Left renal cortex interstitium (tissue), 4 donors: ENCODE measurements at regions not wholly inside any gene's neighbourhood (a gene's known extent, or its start where the extent isn't known, plus 50 kb on each side); places are given as distances from the start of the nearest gene placed in this dataset.

Experiments
- DNase-seq, 4 donors: peaks; one replicate each; pipeline ENCODE4 v3.0.0-alpha.2; 2013; ENCODE audit warnings: low read depth in 4 of 4, low spot score in 2 of 4, missing footprints in 1 of 4

- DNase-seq, result no peak
These were observed 707.0 kb downstream of the EPM2A start for GRCh38 chr6:145028144-145028818.

- DNase-seq, result no peak
These were observed 704.3 kb downstream of the EPM2A start for GRCh38 chr6:145031001-145031400.

DNA sequence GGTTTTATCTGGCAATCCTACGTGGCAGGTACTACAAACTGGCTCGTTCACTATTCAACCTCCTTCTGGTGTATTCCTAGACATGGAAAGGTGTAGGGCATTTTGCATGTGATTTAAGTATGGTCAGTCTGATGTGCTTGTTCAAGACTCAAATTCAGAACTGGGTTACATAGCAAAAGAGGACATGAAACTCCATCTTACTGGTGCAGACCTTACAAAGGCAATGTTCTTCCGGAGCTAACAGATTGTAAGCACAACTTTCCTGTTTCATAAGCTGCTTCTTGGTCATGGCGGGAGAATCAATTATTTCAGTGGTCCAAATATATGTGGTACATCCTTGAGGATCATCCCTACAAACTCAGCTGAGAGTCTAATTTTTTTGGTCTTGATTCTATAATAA is 703.4 kb downstream of the EPM2A start:
- DNase-seq, result no peak

DNA sequence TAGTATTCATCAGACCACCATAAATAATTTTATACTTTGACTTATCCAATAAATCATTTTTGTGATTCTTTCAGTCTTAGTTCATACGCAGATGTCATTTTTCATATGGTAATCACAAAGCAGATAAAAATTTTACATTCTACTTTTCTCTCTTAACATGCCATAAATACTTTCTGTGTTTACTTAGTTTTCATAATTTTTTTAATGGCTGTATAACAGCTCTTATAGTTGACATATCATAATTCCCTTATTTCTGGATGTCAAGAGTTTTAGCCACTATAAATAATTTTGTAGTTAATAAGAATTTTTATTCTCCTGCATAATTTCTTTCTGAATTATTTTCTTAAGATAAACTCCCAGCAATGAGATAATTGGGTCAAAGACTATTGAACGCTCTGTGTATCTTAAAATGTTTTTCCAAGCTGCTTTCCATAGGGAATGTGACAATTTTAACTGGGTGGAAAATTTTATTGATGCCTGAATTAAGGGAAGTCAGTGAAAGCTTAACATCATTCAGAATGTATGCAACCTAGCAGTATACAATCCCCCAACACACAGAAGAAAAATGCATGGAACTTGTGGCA is 702.7 kb downstream of the EPM2A start:
- no peak for DNase-seq

GRCh38 chr6:145034664-145035063 is 700.7 kb downstream of the EPM2A start:
- DNase-seq, result no peak

DNA sequence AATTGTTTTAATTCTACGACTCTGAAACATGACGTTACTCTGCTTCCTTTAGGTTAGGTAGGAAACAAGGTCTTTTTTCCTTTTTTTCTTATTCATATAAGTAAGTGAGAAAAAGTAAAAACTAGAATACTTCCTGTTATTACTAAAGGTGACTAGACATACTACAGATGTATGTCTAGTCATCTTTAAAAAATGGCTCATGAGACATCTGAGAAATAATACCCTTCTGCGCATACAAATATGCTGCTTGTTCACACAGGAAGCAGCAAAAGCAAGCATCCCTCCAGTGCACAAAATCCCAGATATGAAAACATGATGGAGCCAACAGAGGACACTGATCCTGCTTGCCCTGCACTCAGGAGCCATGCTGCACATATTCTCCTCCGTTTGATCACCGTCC is 699.1 kb downstream of the EPM2A start:
- DNase-seq, result no peak

- DNase-seq, result no peak
These were observed 698.3 kb downstream of the EPM2A start for GRCh38 chr6:145036848-145037567.

DNA sequence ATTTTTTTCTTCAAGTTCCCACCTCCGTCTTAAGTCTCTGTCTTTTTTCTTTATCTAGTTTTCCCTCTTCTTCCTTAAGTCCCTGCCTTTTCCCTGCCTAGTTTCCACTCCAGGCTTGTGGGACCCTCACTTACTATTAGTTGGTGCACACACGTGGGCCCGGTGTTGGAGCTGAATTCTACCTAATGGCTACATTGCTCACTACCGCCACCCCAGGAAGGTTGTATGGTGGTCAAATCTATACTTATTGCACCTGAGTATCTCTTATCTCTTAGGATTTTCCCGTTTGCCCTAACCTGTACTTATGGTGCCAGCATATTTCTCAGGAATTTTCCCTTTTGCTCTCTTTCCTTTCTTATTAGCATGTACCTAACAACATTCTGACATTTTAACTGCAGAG is 692.8 kb downstream of the EPM2A start:
- DNase-seq, result no peak

DNA sequence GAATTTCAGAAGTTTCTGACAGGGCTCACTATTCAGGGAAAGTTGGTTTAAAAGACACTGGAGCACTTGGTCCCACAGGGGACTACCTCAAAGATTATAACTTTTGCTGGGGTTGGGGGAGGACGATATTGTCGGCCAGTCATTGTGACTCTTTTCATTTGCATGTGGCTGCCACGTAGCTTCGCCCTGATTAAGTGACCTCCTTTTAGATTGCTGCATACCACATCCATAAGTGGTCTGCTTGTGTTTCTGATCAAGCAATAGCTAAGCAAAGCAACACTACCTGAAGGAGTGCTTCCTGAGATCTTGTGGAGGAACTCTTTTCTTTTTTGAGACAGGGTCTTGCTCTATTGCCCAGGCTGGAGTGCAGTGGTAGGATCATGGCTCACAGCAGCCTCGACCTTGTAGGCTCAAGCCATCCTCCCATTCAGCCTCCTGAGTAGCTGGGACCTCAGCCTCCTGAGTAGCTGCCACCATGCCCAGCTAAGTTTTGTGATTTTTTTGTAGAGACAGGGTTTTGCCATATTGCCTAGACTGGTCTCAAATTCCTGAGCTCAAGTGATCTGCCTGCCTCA is 691.3 kb downstream of the EPM2A start:
- DNase-seq, result no peak

- DNase-seq, result no peak
These were observed 690.6 kb downstream of the EPM2A start for GRCh38 chr6:145044641-145045246.

DNA sequence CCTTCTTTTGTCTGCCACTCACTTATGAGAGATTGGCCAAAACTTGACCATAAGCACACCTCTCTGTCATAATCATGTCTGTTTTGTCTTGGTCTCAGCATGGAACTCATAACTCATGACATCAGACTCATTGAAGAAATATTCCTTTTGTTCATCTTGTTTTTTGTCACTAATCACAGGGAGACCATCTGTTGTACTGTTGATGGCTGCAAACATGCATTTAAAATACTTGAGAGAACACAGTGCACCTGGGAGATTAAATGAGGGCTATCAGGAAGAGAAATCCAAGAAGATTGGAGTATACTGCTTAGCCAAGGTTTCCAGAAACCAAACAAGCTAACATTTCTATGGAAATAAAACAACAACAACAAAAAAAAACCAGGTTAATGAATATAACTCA is 689.7 kb downstream of the EPM2A start:
- no peak for DNase-seq

DNA sequence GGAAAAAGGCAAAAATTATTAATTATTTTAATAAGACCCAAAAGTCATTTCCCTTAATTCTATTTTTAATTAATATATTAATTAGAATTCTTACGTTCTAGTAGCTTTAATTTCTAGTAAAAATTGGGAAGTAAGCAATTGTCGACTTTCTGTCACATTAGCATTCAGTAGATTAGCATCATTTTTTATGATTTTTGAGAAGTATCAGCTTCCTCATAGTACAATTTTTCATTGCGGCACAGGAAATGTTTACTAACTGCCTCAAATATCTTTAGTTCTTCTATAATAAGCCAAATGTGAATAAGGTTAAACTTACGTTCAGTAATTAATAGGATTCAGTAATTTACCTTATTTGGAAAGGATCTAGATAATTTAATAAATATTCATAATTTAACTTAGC is 687.4 kb downstream of the EPM2A start:
- no peak for DNase-seq

GRCh38 chr6:145051661-145052060 is 683.7 kb downstream of the EPM2A start:
- DNase-seq, result no peak

DNA sequence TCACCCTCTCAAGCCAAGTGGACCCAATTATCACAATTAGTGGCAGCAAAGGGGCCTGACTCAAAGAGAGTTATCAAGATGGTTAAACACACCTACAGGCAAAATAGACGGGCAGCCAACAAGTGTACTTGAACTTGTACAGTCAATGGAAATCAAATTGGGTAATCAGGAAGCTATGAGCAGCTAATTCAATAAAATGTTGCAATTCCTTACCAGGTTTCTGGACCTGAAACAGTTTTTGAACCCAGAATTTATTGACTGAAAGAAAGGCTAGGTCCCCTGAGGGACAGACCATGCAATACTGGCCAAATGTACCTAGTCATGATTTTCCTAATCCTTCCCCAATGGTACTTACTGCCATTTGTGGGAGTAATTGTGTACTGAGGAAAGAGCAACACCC is 679.8 kb downstream of the EPM2A start:
- DNase-seq, result no peak

GRCh38 chr6:145060714-145061113 is 674.6 kb downstream of the EPM2A start:
- DNase-seq, result no peak

DNA sequence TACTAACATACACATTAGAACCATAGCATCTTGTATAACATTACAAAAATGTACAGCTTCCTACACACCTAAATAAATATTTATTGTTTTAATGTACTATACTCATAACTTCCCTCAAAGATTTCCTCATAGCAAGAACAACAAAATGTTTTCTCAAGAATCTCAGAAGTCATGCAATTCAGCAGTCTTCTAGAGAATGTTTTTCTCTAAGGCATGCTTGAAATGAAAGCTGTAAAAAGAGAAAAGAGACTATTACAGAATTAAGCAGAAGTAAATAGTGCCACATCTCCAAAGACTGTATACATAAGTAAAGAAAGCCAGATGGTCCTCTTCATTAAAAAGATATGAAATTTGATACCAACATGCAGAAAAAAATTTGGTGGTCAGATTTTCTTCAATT is 672.2 kb downstream of the EPM2A start:
- DNase-seq, result no peak

GRCh38 chr6:145067430-145067829 is 667.9 kb downstream of the EPM2A start:
- DNase-seq, result no peak

DNA sequence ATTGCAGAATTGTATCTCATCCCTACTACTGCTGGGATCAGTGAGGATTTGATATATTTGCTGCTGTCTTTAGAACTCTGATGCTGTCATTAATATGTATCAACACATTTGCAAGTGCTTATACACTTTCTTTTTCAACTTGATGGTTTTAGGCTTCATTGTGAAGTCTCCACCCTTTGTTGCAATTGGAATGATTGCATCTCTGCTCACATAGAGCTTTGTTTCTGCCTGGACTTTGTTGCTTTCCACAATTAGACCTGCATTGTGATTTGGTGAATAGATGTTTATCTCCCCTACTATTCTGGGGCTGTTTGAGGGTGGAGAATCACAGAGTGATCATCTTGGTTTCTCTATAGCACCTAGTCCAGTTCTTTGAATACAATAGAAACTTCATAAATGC is 666.7 kb downstream of the EPM2A start:
- no peak for DNase-seq

DNA sequence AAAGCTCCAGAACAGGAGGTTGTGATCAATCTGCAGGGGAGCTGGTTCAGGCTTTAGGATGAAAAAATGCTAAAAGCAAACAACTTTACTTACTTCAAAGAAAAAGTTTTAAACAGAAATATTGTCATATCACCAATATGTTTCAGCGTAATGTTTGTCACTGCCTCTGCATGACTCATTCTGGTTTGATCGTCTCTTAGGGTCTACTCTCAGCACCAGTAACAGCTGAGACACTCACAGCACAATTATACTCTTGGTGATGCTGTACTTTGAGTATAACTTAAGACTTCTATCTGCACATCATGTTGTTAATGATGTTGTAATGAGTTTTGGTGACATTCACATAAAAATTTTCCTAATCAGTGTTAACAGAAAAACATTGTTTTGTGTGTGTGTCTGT is 665.4 kb downstream of the EPM2A start:
- no peak for DNase-seq

DNA sequence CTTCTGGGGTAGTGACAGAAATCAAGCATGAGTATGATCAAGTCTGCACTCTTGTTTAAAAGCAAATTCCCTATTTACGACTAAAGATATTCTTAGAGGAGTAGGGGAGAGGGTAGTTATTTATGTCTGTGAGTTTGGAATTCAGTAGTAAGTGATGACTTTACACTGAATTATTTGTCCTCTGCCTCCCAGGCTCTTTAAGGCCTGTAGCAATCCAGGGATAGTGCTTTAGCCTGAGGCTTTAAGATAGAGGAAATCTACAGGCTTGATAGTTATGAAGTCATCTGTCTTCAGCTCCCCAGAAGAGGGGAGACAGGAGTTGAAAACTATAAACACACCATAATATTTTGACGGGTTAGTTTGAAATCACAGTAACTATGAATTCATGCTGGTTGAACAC is 664.5 kb downstream of the EPM2A start:
- no peak for DNase-seq

- DNase-seq, result no peak
These were observed 663.5 kb downstream of the EPM2A start for GRCh38 chr6:145071836-145072235.
